A673 (cell line): ENCODE measurements at regions not wholly inside any gene's neighbourhood (a gene's known extent, or its start where the extent isn't known, plus 50 kb on each side); places are given as distances from the start of the nearest gene placed in this dataset.
"Not testable (repeated sequence)": the region's sequence is repeated elsewhere in the genome, so short reads cannot be mapped to it uniquely, and the experiment has no call there.

Experiments used
- EZH2 ChIP-seq: fragments of 200-600 bp; sonication (generic); IDR thresholded peaks from 2 replicates; pipeline ENCODE4 v1.6.1; 2017; ENCODE audit warnings: borderline replicate concordance, low read depth, mild to moderate bottlenecking, mixed read lengths, antibody characterized with exemption, low read length; ENCODE audit not compliant: poor library complexity, severe bottlenecking
- TF ChIP-seq, protein P1 (sequence below): fragments of 300-800, 200-600 bp; sonication (generic); conservative IDR thresholded peaks from 2 replicates; pipeline ENCODE4 v1.5.1; 2017; ENCODE audit warnings: low read depth, mild to moderate bottlenecking, antibody characterized with exemption, low read length, moderate library complexity, mixed read lengths

GRCh38 chr4:118424062-118424461 is 71.3 kb upstream of the PRSS12 start:
- TF ChIP-seq, protein P1, sequence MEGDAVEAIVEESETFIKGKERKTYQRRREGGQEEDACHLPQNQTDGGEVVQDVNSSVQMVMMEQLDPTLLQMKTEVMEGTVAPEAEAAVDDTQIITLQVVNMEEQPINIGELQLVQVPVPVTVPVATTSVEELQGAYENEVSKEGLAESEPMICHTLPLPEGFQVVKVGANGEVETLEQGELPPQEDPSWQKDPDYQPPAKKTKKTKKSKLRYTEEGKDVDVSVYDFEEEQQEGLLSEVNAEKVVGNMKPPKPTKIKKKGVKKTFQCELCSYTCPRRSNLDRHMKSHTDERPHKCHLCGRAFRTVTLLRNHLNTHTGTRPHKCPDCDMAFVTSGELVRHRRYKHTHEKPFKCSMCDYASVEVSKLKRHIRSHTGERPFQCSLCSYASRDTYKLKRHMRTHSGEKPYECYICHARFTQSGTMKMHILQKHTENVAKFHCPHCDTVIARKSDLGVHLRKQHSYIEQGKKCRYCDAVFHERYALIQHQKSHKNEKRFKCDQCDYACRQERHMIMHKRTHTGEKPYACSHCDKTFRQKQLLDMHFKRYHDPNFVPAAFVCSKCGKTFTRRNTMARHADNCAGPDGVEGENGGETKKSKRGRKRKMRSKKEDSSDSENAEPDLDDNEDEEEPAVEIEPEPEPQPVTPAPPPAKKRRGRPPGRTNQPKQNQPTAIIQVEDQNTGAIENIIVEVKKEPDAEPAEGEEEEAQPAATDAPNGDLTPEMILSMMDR, result peak; percentile 50
- TF ChIP-seq EZH2, result not testable (repeated sequence)
